HFF-Myc (cell line): ENCODE measurements at regions not wholly inside any gene's neighbourhood (a gene's known extent, or its start where the extent isn't known, plus 50 kb on each side); places are given as distances from the start of the nearest gene placed in this dataset.
A peak's percentile ranks its signal among the peaks of the same experiment; 100 is the strongest.

ENCODE experiments used
- DNase-seq: peaks from one replicate; pipeline ENCODE4 v3.0.0-alpha.2; 2011; ENCODE audit warnings: low read depth; ENCODE audit errors: extremely low read depth
- H3K4me3 ChIP-seq: replicated peaks from 2 replicates; pipeline ENCODE4 v1.5.1; 2011; ENCODE audit warnings: low read depth, mild to moderate bottlenecking, control low read depth, low read length
- TF ChIP-seq, protein P1 (sequence below): IDR thresholded peaks from 2 replicates; pipeline ENCODE4 v1.5.1; 2012; ENCODE audit warnings: mild to moderate bottlenecking, low read depth, low read length, control low read depth; ENCODE audit errors: missing control alignments

DNA sequence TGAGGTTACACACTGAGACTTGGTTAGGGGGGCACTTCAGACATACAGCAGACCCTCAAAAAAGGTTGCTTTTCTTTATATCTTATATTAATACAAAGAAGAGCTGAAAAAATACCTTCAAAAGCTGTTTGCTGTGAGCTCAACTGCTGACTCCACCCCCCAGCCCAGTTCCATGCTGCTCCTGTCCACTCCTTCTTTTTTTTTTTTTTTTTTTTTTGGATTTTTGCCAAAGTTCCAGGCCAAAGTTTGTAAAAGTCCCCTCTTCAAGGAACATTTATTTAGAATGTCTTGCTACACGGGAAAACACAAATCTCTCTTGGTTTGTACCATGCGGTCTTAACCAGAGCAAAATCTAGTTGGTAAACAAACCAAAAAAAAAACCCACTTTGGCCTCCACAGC is 85.3 kb upstream of the AKAP12 start:
- TF ChIP-seq, protein P1, sequence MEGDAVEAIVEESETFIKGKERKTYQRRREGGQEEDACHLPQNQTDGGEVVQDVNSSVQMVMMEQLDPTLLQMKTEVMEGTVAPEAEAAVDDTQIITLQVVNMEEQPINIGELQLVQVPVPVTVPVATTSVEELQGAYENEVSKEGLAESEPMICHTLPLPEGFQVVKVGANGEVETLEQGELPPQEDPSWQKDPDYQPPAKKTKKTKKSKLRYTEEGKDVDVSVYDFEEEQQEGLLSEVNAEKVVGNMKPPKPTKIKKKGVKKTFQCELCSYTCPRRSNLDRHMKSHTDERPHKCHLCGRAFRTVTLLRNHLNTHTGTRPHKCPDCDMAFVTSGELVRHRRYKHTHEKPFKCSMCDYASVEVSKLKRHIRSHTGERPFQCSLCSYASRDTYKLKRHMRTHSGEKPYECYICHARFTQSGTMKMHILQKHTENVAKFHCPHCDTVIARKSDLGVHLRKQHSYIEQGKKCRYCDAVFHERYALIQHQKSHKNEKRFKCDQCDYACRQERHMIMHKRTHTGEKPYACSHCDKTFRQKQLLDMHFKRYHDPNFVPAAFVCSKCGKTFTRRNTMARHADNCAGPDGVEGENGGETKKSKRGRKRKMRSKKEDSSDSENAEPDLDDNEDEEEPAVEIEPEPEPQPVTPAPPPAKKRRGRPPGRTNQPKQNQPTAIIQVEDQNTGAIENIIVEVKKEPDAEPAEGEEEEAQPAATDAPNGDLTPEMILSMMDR, result no peak
- H3K4me3 ChIP-seq, result no peak overlapping the region
- no peak for DNase-seq

DNA sequence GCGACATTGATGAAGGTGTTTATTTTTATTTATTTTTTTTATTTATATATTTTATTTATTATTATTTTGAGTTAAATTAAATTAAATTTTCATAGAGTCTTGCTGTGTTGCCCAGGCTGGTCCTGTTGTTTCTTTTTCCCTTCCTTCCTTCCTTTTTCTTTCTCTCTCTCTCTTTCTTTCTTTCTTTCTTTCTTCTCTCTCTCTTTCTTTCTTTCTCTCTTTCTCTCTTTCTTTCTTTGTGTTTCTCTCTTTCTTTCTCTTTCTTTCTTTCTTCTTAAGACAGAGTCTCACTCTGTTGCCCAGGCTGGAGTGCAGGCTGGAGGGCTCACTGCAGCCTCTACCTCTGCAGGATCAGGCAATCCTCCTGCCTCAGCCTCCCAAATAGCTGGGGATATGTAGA is 84.7 kb upstream of the AKAP12 start:
- DNase-seq, result no peak
- TF ChIP-seq, protein P1, result no peak
- H3K4me3 ChIP-seq, result no peak overlapping the region

DNA sequence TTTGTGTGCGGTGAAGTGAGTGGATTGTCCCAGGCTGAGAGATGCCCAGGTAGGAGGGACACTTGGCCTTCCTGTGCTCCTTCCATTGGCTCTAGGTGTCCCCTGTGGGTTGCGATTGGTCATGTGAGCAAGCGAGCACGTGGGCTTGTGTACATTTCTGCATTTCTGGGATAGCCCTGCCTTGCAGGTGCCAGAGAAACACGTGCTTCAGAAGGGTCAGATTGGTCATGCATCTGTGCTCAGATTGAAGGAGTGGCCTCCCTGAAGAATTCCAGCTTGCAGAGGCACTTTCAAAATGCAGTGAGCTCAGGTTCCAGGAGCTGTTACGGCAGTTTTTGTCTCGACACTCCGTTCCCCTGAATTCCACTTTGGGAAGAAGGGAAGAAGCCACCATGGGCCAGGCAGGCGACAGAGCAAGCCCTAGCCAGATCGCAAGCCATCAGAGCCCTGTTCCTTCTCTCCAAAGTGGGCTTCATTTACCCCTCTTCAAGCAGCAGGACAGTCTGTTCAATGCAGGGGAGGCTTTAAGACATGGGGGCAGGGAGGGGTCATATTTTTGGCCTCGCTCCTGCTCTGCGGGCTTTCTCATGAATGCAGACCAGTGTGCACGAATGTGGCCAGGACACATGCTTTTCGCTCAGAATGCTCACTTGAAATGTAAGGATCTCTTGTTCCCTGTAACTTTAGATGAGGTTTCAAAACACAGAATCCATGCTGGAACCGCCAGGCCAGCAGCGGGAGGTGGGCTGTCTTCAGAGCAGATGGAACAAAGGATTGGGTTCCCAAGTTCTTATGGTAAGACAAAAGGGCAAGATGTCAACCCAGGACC is 78.6 kb upstream of the AKAP12 start:
- TF ChIP-seq, protein P1, result no peak
- H3K4me3 ChIP-seq, result no peak overlapping the region
- DNase-seq, result peak; percentile 46

DNA sequence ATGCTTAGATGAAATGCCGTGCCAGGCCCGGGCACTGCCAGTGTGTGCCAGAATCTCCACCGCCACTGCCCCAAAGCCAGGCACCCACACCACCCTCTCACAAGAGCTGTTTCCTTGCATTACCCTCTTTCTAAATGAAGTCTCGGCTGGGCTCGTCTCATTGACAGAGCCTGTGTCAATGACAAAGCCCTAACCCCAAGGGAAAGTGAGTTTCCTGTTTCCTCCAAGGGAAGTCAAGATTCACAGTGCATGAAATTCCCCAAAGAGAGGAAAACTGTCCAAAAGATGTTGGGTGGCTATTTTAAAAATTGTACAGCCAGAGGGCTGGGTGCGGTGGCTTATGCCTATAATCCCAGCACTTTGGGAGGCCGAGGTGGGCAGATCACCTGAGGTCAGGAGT is 75.4 kb upstream of the AKAP12 start:
- no peak overlapping the region for H3K4me3 ChIP-seq
- TF ChIP-seq, protein P1, result no peak
- DNase-seq, result no peak

DNA sequence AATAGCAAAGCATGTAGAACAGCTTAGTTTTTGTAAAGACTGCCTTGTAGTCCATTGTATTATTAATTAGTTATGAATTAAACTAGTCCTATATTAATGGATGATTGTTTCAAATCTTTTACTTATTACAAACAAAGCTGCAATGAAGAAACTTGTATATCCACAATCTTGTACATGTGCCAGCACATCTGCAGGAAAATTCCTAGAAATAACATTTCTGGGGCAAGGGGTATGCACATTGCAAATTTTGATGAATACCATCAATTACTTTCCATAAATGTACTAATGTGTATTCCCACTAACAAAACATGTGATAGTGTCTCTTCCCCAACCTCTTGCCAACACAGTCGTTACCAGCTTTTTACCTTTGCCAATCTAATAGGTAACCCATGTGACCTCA is 73.6 kb upstream of the AKAP12 start:
- H3K4me3 ChIP-seq, result no peak overlapping the region
- no peak for DNase-seq
- TF ChIP-seq, protein P1, result no peak

DNA sequence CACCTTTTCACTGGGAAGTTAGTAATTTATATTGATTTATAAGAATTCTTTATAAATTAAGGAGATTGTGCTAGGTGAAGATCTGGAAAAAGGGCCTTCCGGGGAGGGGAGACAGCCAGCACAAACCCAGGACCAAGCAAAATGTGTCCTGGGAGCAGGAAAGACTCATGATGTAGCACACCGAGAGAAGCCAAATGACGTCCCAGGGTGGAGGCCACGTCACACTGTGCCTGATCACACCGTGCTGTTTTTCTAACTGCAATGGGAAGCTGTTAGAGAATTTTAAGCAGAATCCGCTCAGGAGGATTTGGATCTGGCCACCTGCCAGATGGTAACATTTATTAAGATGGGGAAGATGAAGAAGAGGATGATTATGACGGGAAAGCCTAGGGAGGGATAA is 72.7 kb upstream of the AKAP12 start:
- no peak overlapping the region for H3K4me3 ChIP-seq
- TF ChIP-seq, protein P1, result no peak
- DNase-seq, result no peak

DNA sequence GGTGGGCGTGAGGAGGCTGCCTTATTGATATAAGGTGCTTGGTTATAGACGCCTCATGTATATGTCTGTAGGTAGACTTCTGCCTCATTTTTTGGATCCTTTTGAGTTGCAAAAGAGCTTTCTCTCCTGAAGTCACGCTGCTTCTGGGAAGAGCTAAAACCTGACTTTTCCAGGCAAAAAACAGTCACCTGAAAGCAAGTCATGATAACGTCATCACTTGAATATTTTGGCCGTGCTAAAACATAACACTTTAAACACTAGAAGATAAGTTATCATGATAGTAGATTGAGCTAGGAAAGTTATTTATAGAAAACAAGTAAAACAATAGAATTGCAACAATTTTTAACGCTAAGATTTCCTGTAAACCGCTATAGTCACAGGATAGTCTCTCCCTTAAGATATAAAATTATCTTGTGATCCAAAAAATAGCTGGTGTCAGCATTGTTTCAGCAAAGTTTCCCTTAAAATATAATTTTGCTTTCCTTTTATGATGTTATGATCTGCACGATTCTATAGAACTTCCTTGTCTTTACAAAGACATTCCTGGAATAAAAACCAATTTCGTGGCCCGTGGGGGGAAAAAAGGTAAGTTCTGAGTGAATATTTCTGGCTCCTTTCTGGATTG is 69.0 kb upstream of the AKAP12 start:
- H3K4me3 ChIP-seq, result no peak overlapping the region
- TF ChIP-seq, protein P1, result no peak
- no peak for DNase-seq
